IMR-90 (cell line): ENCODE measurements at regions not wholly inside any gene's neighbourhood (a gene's known extent, or its start where the extent isn't known, plus 50 kb on each side); places are given as distances from the start of the nearest gene placed in this dataset.

Source experiments
- POLR2A ChIP-seq: IDR thresholded peaks from 2 replicates; pipeline ENCODE4 v1.6.1; 2012; ENCODE audit warnings: mild to moderate bottlenecking, low read depth, low read length
- RCOR1 ChIP-seq: IDR thresholded peaks from 2 replicates; pipeline ENCODE4 v1.6.1; 2012; ENCODE audit warnings: mild to moderate bottlenecking, low read length, improper control_type of control experiment; ENCODE audit not compliant: insufficient replicate concordance
- TF ChIP-seq, protein P1 (sequence below): conservative IDR thresholded peaks from 2 replicates; pipeline ENCODE4 v1.5.1; 2012; ENCODE audit warnings: mild to moderate bottlenecking, low read depth, low read length, improper control_type of control experiment

GRCh38 chr20:22100686-22101085 lies 395.2 kb downstream of the PAX1 start:
- TF ChIP-seq, protein P1, sequence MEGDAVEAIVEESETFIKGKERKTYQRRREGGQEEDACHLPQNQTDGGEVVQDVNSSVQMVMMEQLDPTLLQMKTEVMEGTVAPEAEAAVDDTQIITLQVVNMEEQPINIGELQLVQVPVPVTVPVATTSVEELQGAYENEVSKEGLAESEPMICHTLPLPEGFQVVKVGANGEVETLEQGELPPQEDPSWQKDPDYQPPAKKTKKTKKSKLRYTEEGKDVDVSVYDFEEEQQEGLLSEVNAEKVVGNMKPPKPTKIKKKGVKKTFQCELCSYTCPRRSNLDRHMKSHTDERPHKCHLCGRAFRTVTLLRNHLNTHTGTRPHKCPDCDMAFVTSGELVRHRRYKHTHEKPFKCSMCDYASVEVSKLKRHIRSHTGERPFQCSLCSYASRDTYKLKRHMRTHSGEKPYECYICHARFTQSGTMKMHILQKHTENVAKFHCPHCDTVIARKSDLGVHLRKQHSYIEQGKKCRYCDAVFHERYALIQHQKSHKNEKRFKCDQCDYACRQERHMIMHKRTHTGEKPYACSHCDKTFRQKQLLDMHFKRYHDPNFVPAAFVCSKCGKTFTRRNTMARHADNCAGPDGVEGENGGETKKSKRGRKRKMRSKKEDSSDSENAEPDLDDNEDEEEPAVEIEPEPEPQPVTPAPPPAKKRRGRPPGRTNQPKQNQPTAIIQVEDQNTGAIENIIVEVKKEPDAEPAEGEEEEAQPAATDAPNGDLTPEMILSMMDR = no peak
- TF ChIP-seq POLR2A = no peak
- TF ChIP-seq RCOR1 = no peak
